GDM1 (cell line): ENCODE measurements at regions not wholly inside any gene's neighbourhood (a gene's known extent, or its start where the extent isn't known, plus 50 kb on each side); places are given as distances from the start of the nearest gene placed in this dataset.

ENCODE experiments used
- DNase-seq: peaks from one replicate; lab custom pipeline; 2025; lab: John Stamatoyannopoulos, UW

GRCh38 chr2:550860-551567 is 126.2 kb downstream of the TMEM18 start:
- DNase-seq = no peak

GRCh38 chr2:545711-546650 is 131.2 kb downstream of the TMEM18 start:
- DNase-seq = no peak

- DNase-seq = no peak
Measured at GRCh38 chr2:545228-545627, 132.0 kb downstream of the TMEM18 start.

- no peak for DNase-seq
Measured at GRCh38 chr2:538646-539045, 138.6 kb downstream of the TMEM18 start.

- no peak for DNase-seq
Measured at GRCh38 chr2:535222-535621, 142.0 kb downstream of the TMEM18 start.

GRCh38 chr2:529852-530251 is 147.4 kb downstream of the TMEM18 start:
- no peak for DNase-seq

- DNase-seq = no peak
Measured at GRCh38 chr2:529424-529823, 147.8 kb downstream of the TMEM18 start.

- no peak for DNase-seq
Measured at GRCh38 chr2:527581-527980, 149.6 kb downstream of the TMEM18 start.

GRCh38 chr2:526918-527317 is 150.3 kb downstream of the TMEM18 start:
- DNase-seq = no peak

- no peak for DNase-seq
Measured at GRCh38 chr2:525611-526010, 151.6 kb downstream of the TMEM18 start.

GRCh38 chr2:525021-525420 is 152.2 kb downstream of the TMEM18 start:
- DNase-seq = no peak

GRCh38 chr2:524442-524841 is 152.8 kb downstream of the TMEM18 start:
- DNase-seq = no peak

- no peak for DNase-seq
Measured at GRCh38 chr2:523698-524270, 153.4 kb downstream of the TMEM18 start.

- DNase-seq = no peak
Measured at GRCh38 chr2:522776-523175, 154.4 kb downstream of the TMEM18 start.

- DNase-seq = no peak
Measured at GRCh38 chr2:521853-522530, 155.2 kb downstream of the TMEM18 start.

GRCh38 chr2:520663-521340 is 156.4 kb downstream of the TMEM18 start:
- DNase-seq = no peak

GRCh38 chr2:516944-517343 is 160.3 kb downstream of the TMEM18 start:
- DNase-seq = no peak

- peak; percentile 3 for DNase-seq
Measured at GRCh38 chr2:516131-516530, 161.1 kb downstream of the TMEM18 start.

- DNase-seq = no peak
Measured at GRCh38 chr2:515441-516127, 161.6 kb downstream of the TMEM18 start.

GRCh38 chr2:513981-514706 is 163.1 kb downstream of the TMEM18 start:
- DNase-seq = no peak
